NT2/D1 (cell line): ENCODE measurements at regions not wholly inside any gene's neighbourhood (a gene's known extent, or its start where the extent isn't known, plus 50 kb on each side); places are given as distances from the start of the nearest gene placed in this dataset.

ENCODE experiments used
- SUZ12 ChIP-seq: IDR thresholded peaks from 2 replicates; pipeline ENCODE4 v1.6.1; 2011; ENCODE audit not compliant: insufficient read length, insufficient read depth; ENCODE audit errors: extremely low read depth
- YY1 ChIP-seq: IDR thresholded peaks from 2 replicates; pipeline ENCODE4 v1.6.1; 2011; ENCODE audit not compliant: insufficient read length, insufficient read depth
- ZNF274 ChIP-seq: IDR thresholded peaks from 2 replicates; pipeline ENCODE4 v1.6.1; 2011; ENCODE audit warnings: mild to moderate bottlenecking, low read depth, low read length

DNA sequence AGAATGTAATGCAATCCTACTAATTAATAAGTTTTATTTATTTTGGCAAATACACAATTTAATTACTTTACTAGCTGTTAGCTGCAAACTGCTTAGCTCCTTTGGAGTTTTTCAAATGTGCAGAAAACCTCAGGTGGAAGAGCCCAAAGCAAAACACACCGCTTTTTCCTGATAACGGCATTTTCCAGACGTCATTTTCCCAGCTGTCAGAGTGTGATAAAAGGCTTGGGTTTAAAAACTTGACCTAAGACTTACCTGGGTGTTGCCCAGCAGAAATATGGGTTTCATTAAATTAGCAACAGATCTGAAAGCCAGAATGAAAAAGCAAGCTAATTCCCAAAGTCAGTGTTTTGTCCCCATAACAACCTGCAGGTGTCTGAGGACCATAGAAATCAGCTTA, 204.0 kb upstream of the HMCN1 start:
- TF ChIP-seq YY1 (no peak), ZNF274 (no peak), SUZ12 (no peak)
